OCI-LY1 (cell line): ENCODE measurements at regions not wholly inside any gene's neighbourhood (a gene's known extent, or its start where the extent isn't known, plus 50 kb on each side); places are given as distances from the start of the nearest gene placed in this dataset.

Experiments used
- H2AFZ ChIP-seq: fragments of 200-600 bp; sonication (generic), shearing (Covaris generic); 2 replicates; pipeline ENCODE4 v1.6.0; 2014; ENCODE audit warnings: antibody characterized with exemption, mild to moderate bottlenecking, low read length
- H3F3A ChIP-seq: fragments of 200-600 bp; sonication (generic), shearing (Covaris generic); 2 replicates; pipeline ENCODE4 v1.6.0; 2014; ENCODE audit warnings: mild to moderate bottlenecking, antibody characterized with exemption, low read length, moderate library complexity; ENCODE audit not compliant: insufficient read depth
- H3K27ac ChIP-seq: fragments of 200-600 bp; sonication (generic); 2 replicates; pipeline ENCODE4 v1.5.1; 2014; ENCODE audit warnings: low read length, mixed run types, mild to moderate bottlenecking, low read depth; ENCODE audit not compliant: poor library complexity, severe bottlenecking
- H3K27me3 ChIP-seq: fragments of 200-600 bp; sonication (generic); 2 replicates; pipeline ENCODE4 v1.6.0; 2014; ENCODE audit warnings: antibody characterized with exemption, mild to moderate bottlenecking, low read length, moderate library complexity; ENCODE audit not compliant: insufficient read depth
- H3K36me3 ChIP-seq: fragments of 200-600 bp; sonication (generic); 2 replicates; pipeline ENCODE4 v1.6.1; 2014; ENCODE audit warnings: mild to moderate bottlenecking, antibody characterized with exemption, low read length, moderate library complexity, mixed read lengths; ENCODE audit not compliant: insufficient read depth
- H3K4me1 ChIP-seq: fragments of 200-600 bp; sonication (generic); 2 replicates; pipeline ENCODE4 v1.5.1; 2014; ENCODE audit warnings: mild to moderate bottlenecking, low read length, moderate library complexity; ENCODE audit not compliant: insufficient read depth, severe bottlenecking
- H3K4me2 ChIP-seq: fragments of 200-600 bp; sonication (generic), shearing (Covaris generic); 2 replicates; pipeline ENCODE4 v1.6.1; 2014; ENCODE audit warnings: low read length
- H3K4me3 ChIP-seq: fragments of 200-600 bp; sonication (generic); 2 replicates; pipeline ENCODE4 v1.5.1; 2014; ENCODE audit warnings: low read length, low read depth, mild to moderate bottlenecking, mixed read lengths; ENCODE audit not compliant: poor library complexity, severe bottlenecking
- H3K79me2 ChIP-seq: fragments of 200-600 bp; shearing (Covaris generic); 2 replicates; pipeline ENCODE4 v1.6.1; 2016; ENCODE audit warnings: mixed run types, low read length, mixed read lengths; ENCODE audit not compliant: insufficient read depth
- H3K9ac ChIP-seq: fragments of 200-600 bp; sonication (generic), shearing (Covaris generic); 2 replicates; pipeline ENCODE4 v1.6.1; 2014; ENCODE audit warnings: mild to moderate bottlenecking, low read length, mixed read lengths
- H3K9me2 ChIP-seq: fragments of 200-600 bp; sonication (generic), shearing (Covaris generic); 2 replicates; pipeline ENCODE4 v1.6.1; 2014; ENCODE audit warnings: low read depth, mild to moderate bottlenecking, low read length, mixed read lengths
- H3K9me3 ChIP-seq: fragments of 200-600 bp; shearing (Covaris generic); 2 replicates; pipeline ENCODE4 v1.6.1; 2014; ENCODE audit warnings: low read length, mixed read lengths
- H4K20me1 ChIP-seq: fragments of 200-600 bp; sonication (generic), shearing (Covaris generic); 2 replicates; pipeline ENCODE4 v1.6.0; 2016; ENCODE audit warnings: mild to moderate bottlenecking, low read length; ENCODE audit not compliant: insufficient read depth
- EZH2 ChIP-seq: fragments of 200-600 bp; sonication (generic), shearing (Covaris generic); IDR thresholded peaks from 2 replicates; pipeline ENCODE4 v1.8.0; 2017; ENCODE audit warnings: borderline replicate concordance, mixed run types, mild to moderate bottlenecking, antibody characterized with exemption, low read length, moderate library complexity, mixed read lengths
- TF ChIP-seq, protein P1 (sequence below): fragments of 200-600 bp; sonication (generic), shearing (Covaris generic); IDR thresholded peaks from 2 replicates; pipeline ENCODE4 v1.5.1; 2017; ENCODE audit warnings: mild to moderate bottlenecking, antibody characterized with exemption, low read length, moderate library complexity, mixed read lengths

DNA sequence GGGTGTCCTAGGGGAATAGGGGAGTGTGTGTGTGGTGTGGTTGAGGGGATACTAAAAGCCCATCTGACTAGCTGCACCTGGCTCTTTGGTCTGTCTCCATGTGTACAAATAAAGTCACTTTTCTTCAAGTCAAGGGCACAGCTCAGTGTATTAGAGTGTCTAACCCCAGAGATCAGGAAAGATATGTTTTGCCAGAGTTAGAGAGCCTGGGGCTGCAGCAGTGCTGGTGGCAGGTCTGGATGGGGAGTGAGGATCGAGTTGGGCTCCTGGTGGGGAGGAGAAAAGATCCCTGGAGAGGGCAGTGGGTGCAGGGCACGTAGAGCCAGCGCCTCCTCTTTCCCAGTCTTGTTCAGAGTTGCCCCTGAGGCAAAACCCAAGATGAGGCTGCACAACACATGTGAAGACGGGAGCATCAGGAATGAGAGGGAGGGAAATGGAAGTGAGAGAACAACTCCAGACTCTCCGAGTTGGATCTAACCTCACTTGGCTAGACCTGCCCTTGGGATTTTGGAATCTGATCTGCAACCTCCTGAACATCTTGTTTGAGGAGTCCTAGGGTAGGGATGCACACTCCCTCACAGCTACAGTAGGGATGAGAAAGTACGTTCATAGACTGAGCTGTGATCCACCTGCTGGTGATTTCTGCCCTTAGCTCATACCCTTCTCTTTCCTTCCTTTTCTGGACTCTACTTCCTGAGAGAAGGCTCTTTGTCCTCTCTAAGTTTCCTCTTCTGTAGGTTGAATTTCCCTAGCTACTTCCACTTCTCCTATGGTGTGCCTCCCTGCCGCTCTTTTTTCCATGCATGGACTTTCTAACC, 309.9 kb downstream of the ZSWIM6 start:
- Histone ChIP-seq H3K4me3 (no peak overlapping the region), H3K4me1 (no peaks in the 10 kb centered on the region), H3K27me3 (no peaks in the 10 kb centered on the region), H3K4me2 (no peak overlapping the region), H3K36me3 (no peaks in the 10 kb centered on the region), H3K9ac (no peak overlapping the region), H3K27ac (no peak overlapping the region), H3K9me3 (no peaks in the 10 kb centered on the region), H3K9me2 (no peaks in the 10 kb centered on the region), H3F3A (no peaks in the 10 kb centered on the region), H4K20me1 (no peaks in the 10 kb centered on the region), H2AFZ (no peak overlapping the region), H3K79me2 (no peaks in the 10 kb centered on the region)
- no peak for TF ChIP-seq EZH2
- TF ChIP-seq, protein P1, sequence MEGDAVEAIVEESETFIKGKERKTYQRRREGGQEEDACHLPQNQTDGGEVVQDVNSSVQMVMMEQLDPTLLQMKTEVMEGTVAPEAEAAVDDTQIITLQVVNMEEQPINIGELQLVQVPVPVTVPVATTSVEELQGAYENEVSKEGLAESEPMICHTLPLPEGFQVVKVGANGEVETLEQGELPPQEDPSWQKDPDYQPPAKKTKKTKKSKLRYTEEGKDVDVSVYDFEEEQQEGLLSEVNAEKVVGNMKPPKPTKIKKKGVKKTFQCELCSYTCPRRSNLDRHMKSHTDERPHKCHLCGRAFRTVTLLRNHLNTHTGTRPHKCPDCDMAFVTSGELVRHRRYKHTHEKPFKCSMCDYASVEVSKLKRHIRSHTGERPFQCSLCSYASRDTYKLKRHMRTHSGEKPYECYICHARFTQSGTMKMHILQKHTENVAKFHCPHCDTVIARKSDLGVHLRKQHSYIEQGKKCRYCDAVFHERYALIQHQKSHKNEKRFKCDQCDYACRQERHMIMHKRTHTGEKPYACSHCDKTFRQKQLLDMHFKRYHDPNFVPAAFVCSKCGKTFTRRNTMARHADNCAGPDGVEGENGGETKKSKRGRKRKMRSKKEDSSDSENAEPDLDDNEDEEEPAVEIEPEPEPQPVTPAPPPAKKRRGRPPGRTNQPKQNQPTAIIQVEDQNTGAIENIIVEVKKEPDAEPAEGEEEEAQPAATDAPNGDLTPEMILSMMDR = no peak

DNA sequence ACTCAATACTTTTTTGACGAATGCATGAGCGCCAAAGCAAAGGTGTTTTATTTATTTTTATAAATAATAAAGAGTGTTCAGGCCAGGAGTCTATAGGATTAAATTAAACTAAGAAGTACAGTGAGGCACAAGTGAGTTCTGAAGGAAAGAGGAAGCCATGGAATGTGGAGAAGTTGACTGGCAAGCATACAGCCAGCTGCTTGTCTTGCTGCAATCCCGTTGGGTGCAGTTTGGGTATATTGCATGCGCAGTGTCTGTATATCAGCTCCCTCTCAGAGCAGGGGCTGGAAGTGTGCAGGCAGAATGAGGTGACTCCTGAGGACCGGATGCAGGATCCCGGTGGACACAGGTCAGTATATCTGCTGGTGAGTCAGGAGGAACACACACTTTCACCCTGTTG, 315.6 kb downstream of the ZSWIM6 start:
- Histone ChIP-seq H3K9ac (no peak overlapping the region), H4K20me1 (no peaks in the 10 kb centered on the region), H3K4me3 (no peak overlapping the region), H3K4me1 (no peaks in the 10 kb centered on the region), H3K27me3 (no peaks in the 10 kb centered on the region), H3K4me2 (no peak overlapping the region), H3K9me2 (no peaks in the 10 kb centered on the region), H3K27ac (no peak overlapping the region), H3K79me2 (no peaks in the 10 kb centered on the region), H3F3A (no peaks in the 10 kb centered on the region), H3K9me3 (no peaks in the 10 kb centered on the region), H2AFZ (no peak overlapping the region), H3K36me3 (no peaks in the 10 kb centered on the region)
- TF ChIP-seq, protein P1 = no peak
- TF ChIP-seq EZH2 = no peak

DNA sequence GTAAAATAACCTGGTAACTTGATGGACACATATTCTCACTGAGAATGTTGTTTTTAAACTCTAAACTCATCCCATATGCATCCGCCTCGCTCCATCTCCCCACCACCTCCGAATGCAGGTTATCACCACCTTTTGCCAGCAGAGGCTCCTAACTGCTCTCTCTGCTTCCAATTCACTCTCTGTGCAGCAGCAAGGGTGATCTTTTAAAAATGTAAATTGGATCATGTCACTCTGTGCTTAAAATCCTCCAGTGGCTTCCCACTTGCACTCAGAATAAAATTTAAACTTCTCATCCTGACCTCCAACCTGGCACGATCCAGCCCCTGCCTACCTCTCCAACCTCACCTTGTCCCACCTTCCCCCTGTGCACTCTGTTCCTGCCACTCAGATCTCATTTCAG, 317.2 kb downstream of the ZSWIM6 start:
- Histone ChIP-seq H3K27ac (no peak overlapping the region), H3K9ac (no peak overlapping the region), H3K27me3 (no peaks in the 10 kb centered on the region), H3K4me3 (no peak overlapping the region), H3K4me2 (no peak overlapping the region), H3K9me2 (no peaks in the 10 kb centered on the region), H3K79me2 (no peaks in the 10 kb centered on the region), H2AFZ (no peak overlapping the region), H3K36me3 (no peaks in the 10 kb centered on the region), H3K9me3 (no peaks in the 10 kb centered on the region), H3F3A (no peaks in the 10 kb centered on the region), H3K4me1 (no peaks in the 10 kb centered on the region), H4K20me1 (no peaks in the 10 kb centered on the region)
- TF ChIP-seq EZH2 = no peak
- TF ChIP-seq, protein P1 = no peak
